Common myeloid progenitor, CD34-positive (primary cell): ENCODE measurements at regions not wholly inside any gene's neighbourhood (a gene's known extent, or its start where the extent isn't known, plus 50 kb on each side); places are given as distances from the start of the nearest gene placed in this dataset.

Experiments
- CTCF ChIA-PET: fragments of 350-600 bp; sonication (Branson Sonifier 250); formaldehyde crosslinking; loops from one replicate; lab custom pipeline; 2021; ENCODE audit warnings: antibody characterized with exemption; lab: Charles Lee
- POLR2A ChIA-PET: fragments of 350-600 bp; sonication (Branson Sonifier 250); formaldehyde crosslinking; loops from one replicate; lab custom pipeline; 2021; ENCODE audit warnings: antibody characterized with exemption; lab: Charles Lee
- DNase-seq, 3 donors: peaks; one replicate each; pipeline versions ENCODE4 v3.0.0 to v3.0.0-alpha.2; 2013
- H3K27ac ChIP-seq, 2 experiments: 1 replicate in 1 of 2; 2 replicates in 1 of 2; pipeline ENCODE4 v1.7.0; 2013; ENCODE audit warnings: inconsistent platforms in 2 of 2, low read length in 2 of 2, mild to moderate bottlenecking in 2 of 2, low read depth in 1 of 2, moderate library complexity in 1 of 2; ENCODE audit not compliant: severe bottlenecking in 2 of 2, insufficient read depth in 1 of 2, poor library complexity in 1 of 2
- H3K27me3 ChIP-seq, 5 experiments: replicated peaks in 2 of 5; 1 replicate in 3 of 5; 2 replicates in 2 of 5; pipeline versions ENCODE4 v1.6.1 to v1.7.0; 2013; ENCODE audit warnings: low read length in 4 of 5, mild to moderate bottlenecking in 2 of 5, moderate library complexity in 2 of 5, inconsistent platforms in 1 of 5; ENCODE audit not compliant: insufficient read depth in 5 of 5, control insufficient read depth in 4 of 5
- H3K36me3 ChIP-seq, 4 experiments: 1 replicate in 2 of 4; 2 replicates in 2 of 4; pipeline versions ENCODE4 v1.6.1 to v1.7.0; 2013; ENCODE audit warnings: low read length in 3 of 4, control low read depth in 1 of 4, mild to moderate bottlenecking in 1 of 4; ENCODE audit not compliant: control insufficient read depth in 4 of 4, insufficient read depth in 4 of 4
- H3K4me1 ChIP-seq, 4 experiments: 1 replicate in 3 of 4; 2 replicates in 1 of 4; pipeline versions ENCODE4 v1.6.1 to v1.7.1; 2013; ENCODE audit warnings: low read length in 3 of 4, mild to moderate bottlenecking in 3 of 4, control low read depth in 1 of 4, inconsistent platforms in 1 of 4, moderate library complexity in 1 of 4; ENCODE audit not compliant: control insufficient read depth in 4 of 4, insufficient read depth in 4 of 4; ENCODE audit errors: control extremely low read depth in 1 of 4
- H3K4me3 ChIP-seq, 7 experiments: 1 replicate in 4 of 7; 2 replicates in 3 of 7; pipeline versions ENCODE4 v1.5.1 to v1.7.0; 2013; ENCODE audit warnings: mild to moderate bottlenecking in 7 of 7, low read length in 6 of 7, moderate library complexity in 6 of 7, inconsistent platforms in 2 of 7, low read depth in 2 of 7, control low read depth in 1 of 7; ENCODE audit not compliant: insufficient read depth in 4 of 7, control insufficient read depth in 1 of 7; ENCODE audit errors: extremely low read depth in 1 of 7
- H3K9me3 ChIP-seq, 5 experiments: 1 replicate in 4 of 5; 2 replicates in 1 of 5; pipeline versions ENCODE4 v1.6.1 to v1.7.1; 2013; ENCODE audit warnings: low read length in 4 of 5, mild to moderate bottlenecking in 2 of 5, inconsistent platforms in 1 of 5, low read depth in 1 of 5, moderate library complexity in 1 of 5; ENCODE audit not compliant: control insufficient read depth in 4 of 5, insufficient read depth in 2 of 5; ENCODE audit errors: control extremely low read depth in 1 of 5
- WGBS: methylation state at CpG from one replicate; pipeline ENCODE4 v1.1.5; 2013; ENCODE audit not compliant: insufficient coverage; 5-methylcytosine and 5-hydroxymethylcytosine counted together

DNA sequence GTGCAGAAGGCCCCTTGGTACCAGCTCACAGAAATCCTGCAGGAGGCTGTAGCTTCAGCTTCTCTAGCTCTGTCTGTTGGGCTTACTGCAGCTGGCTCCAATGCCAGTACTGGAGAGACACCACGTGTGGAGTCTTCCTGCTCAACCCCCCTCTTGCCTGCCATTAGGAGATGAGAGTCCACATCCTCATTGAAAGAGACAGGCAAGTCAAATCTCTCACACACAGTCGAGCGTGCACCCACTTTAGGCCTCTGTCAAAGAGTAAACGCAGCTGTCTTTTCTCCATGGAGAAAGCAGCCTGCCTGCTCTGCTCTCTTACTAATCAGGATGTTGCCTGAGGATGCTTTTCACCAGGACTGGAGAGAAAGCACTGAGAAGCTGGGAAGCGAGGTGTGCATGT lies 523.0 kb upstream of the NBEA start:
- POLR2A ChIA-PET = no interaction called here
- H3K4me3 ChIP-seq = no peak overlapping the region
- no peaks in the 10 kb centered on the region for H3K4me1 ChIP-seq
- no peak for DNase-seq
- no peak overlapping the region for H3K27ac ChIP-seq
- CTCF ChIA-PET = no interaction called here
- WGBS = 71% methylated on average over 4 of the region's 5 CpGs
- H3K27me3 ChIP-seq = no peaks in the 10 kb centered on the region
- H3K36me3 ChIP-seq = no peaks in the 10 kb centered on the region
- no peaks in the 10 kb centered on the region for H3K9me3 ChIP-seq

GRCh38 chr13:34419755-34420154 lies 522.3 kb upstream of the NBEA start:
- Histone ChIP-seq H3K9me3 (no peaks in the 10 kb centered on the region), H3K4me1 (no peaks in the 10 kb centered on the region)
- CTCF ChIA-PET = no interaction called here

GRCh38 chr13:34420702-34421346 lies 521.2 kb upstream of the NBEA start:
- DNase-seq = no peak
- no peak overlapping the region for H3K4me3 ChIP-seq
- no peaks in the 10 kb centered on the region for H3K4me1 ChIP-seq
- no peak overlapping the region for H3K27ac ChIP-seq
- no peaks in the 10 kb centered on the region for H3K9me3 ChIP-seq
- ChIA-PET POLR2A (no interaction called here), CTCF (no interaction called here)
- no peaks in the 10 kb centered on the region for H3K27me3 ChIP-seq
- WGBS = 89% methylated on average over 3 of the region's 3 CpGs
- H3K36me3 ChIP-seq = no peaks in the 10 kb centered on the region

More at GRCh38 chr13:34419755-34420154, 522.3 kb upstream of the NBEA start:
- POLR2A ChIA-PET = no interaction called here
- Histone ChIP-seq H3K4me3 (no peak overlapping the region), H3K36me3 (no peaks in the 10 kb centered on the region), H3K27ac (no peak overlapping the region), H3K27me3 (no peaks in the 10 kb centered on the region)
- DNase-seq = no peak
- WGBS = 89% methylated on average over 5 of the region's 6 CpGs

GRCh38 chr13:34421347-34421719 lies 520.7 kb upstream of the NBEA start:
- H3K9me3 ChIP-seq = no peaks in the 10 kb centered on the region
- ChIA-PET CTCF (no interaction called here), POLR2A (no interaction called here)
- no peak overlapping the region for H3K27ac ChIP-seq
- no peaks in the 10 kb centered on the region for H3K4me1 ChIP-seq
- no peak overlapping the region for H3K4me3 ChIP-seq
- H3K36me3 ChIP-seq = no peaks in the 10 kb centered on the region
- DNase-seq = no peak
- no peaks in the 10 kb centered on the region for H3K27me3 ChIP-seq

- no peak for DNase-seq
- H3K4me1 ChIP-seq = no peaks in the 10 kb centered on the region
- H3K27me3 ChIP-seq = no peaks in the 10 kb centered on the region
- no peaks in the 10 kb centered on the region for H3K9me3 ChIP-seq
- ChIA-PET POLR2A (no interaction called here), CTCF (no interaction called here)
- H3K4me3 ChIP-seq = no peak overlapping the region
- WGBS = 58% methylated on average over 2 of the region's 4 CpGs
- H3K36me3 ChIP-seq = no peaks in the 10 kb centered on the region
- no peak overlapping the region for H3K27ac ChIP-seq
Observed at GRCh38 chr13:34421858-34422475, 520.1 kb upstream of the NBEA start.

GRCh38 chr13:34422956-34423355 lies 519.1 kb upstream of the NBEA start:
- Histone ChIP-seq H3K27ac (no peak overlapping the region), H3K4me3 (no peak overlapping the region), H3K9me3 (no peaks in the 10 kb centered on the region), H3K36me3 (no peaks in the 10 kb centered on the region), H3K4me1 (no peaks in the 10 kb centered on the region), H3K27me3 (no peaks in the 10 kb centered on the region)
- ChIA-PET CTCF (no interaction called here), POLR2A (no interaction called here)
- DNase-seq = no peak
- 92% methylated on average over 5 of the region's 6 CpGs for WGBS

- no peaks in the 10 kb centered on the region for H3K36me3 ChIP-seq
- H3K9me3 ChIP-seq = no peaks in the 10 kb centered on the region
- H3K27me3 ChIP-seq = no peaks in the 10 kb centered on the region
- H3K4me3 ChIP-seq = no peak overlapping the region
- WGBS = 79% methylated on average over 4 of the region's 6 CpGs
- H3K4me1 ChIP-seq = no peaks in the 10 kb centered on the region
- CTCF ChIA-PET = no interaction called here
- POLR2A ChIA-PET = no interaction called here
- H3K27ac ChIP-seq = no peak overlapping the region
- no peak for DNase-seq
Observed at GRCh38 chr13:34425327-34425949, 516.6 kb upstream of the NBEA start.
